Uterus (tissue), 3 donors: ENCODE measurements at regions not wholly inside any gene's neighbourhood (a gene's known extent, or its start where the extent isn't known, plus 50 kb on each side); places are given as distances from the start of the nearest gene placed in this dataset.

ENCODE experiments used
- DNase-seq, 2 donors: peaks; one replicate each; pipeline ENCODE4 v3.0.0-alpha.2; 2019 to 2020
- H3K27ac ChIP-seq, 2 donors: fragments of 200-600 bp; sonication (generic); 1 replicate in 1 of 2; 2 replicates in 1 of 2; pipeline ENCODE4 v1.5.1; 2016 to 2018
- H3K27me3 ChIP-seq, 2 donors: fragments of 200-600 bp; sonication (generic); one replicate each; pipeline ENCODE4 v1.5.1; 2018 to 2019; ENCODE audit warnings: control low read depth in 1 of 2
- H3K36me3 ChIP-seq, 2 donors: fragments of 200-600 bp; sonication (generic); one replicate each; pipeline ENCODE4 v1.5.1; 2019; ENCODE audit warnings: control low read depth in 1 of 2
- H3K4me1 ChIP-seq, 2 donors: fragments of 200-600 bp; sonication (generic); one replicate each; pipeline ENCODE4 v1.5.1; 2018 to 2019; ENCODE audit warnings: control low read depth in 1 of 2
- H3K4me3 ChIP-seq, 2 donors: fragments of 200-600 bp; sonication (generic); 1 replicate in 1 of 2; 2 replicates in 1 of 2; pipeline ENCODE4 v1.5.1; 2018 to 2019; ENCODE audit warnings: mild to moderate bottlenecking in 1 of 2
- H3K9me3 ChIP-seq, 2 donors: fragments of 200-600 bp; sonication (generic); one replicate each; pipeline ENCODE4 v1.5.1; 2019; ENCODE audit warnings: control low read depth in 1 of 2
- POLR2A ChIP-seq, 2 donors: fragments of 450-650 bp; IDR thresholded peaks; one replicate each; pipeline ENCODE4 v1.6.1; 2016; ENCODE audit warnings: antibody characterized with exemption in 2 of 2, mild to moderate bottlenecking in 1 of 2, moderate library complexity in 1 of 2
- intact Hi-C: fragments of 100-400 bp; cut with DNase I; formaldehyde crosslinking; loops from one replicate; pipeline ENCODE4 v1.15.1; 2023; ENCODE audit warnings: low total_unique reads
- TF ChIP-seq, protein P1 (sequence below), 4 experiments: fragments of 200-600 bp in 2 of 4; fragments of 450-650 bp in 2 of 4; sonication (generic) in 2 of 4; IDR thresholded peaks; one replicate each; pipeline ENCODE4 v1.5.1; 2016 to 2019; ENCODE audit warnings: antibody characterized with exemption in 4 of 4, mild to moderate bottlenecking in 2 of 4, moderate library complexity in 1 of 4
- donor health status: DM: yes; HTN: yes; CAD: no.

DNA sequence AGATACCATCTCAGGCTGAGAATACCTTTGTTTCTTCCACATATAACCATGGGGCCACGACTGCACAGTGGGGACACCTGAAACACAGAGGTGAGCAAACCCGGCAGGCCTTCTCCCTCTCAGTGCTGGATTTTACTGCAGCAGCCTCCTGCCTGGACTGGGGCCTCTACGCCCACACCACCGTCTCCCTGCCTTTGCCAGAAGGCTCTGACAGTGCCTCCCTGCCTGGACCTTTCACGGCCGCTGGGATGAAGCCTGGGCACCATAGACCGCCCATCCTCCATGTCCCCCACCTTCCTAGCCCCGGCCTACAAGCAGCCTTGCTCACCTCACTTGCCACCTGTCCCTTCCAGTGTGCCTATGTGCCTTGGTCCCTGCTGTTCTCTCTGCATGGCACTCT lies 214.3 kb downstream of the NFKBIZ start:
- Histone ChIP-seq H3K27ac (no peak overlapping the region), H3K4me1 (no peaks in the 10 kb centered on the region), H3K4me3 (no peak overlapping the region), H3K9me3 (no peaks in the 10 kb centered on the region), H3K27me3 (no peaks in the 10 kb centered on the region), H3K36me3 (no peaks in the 10 kb centered on the region)
- no peak for DNase-seq
- intact Hi-C loops: no loop called here
- TF ChIP-seq, protein P1, sequence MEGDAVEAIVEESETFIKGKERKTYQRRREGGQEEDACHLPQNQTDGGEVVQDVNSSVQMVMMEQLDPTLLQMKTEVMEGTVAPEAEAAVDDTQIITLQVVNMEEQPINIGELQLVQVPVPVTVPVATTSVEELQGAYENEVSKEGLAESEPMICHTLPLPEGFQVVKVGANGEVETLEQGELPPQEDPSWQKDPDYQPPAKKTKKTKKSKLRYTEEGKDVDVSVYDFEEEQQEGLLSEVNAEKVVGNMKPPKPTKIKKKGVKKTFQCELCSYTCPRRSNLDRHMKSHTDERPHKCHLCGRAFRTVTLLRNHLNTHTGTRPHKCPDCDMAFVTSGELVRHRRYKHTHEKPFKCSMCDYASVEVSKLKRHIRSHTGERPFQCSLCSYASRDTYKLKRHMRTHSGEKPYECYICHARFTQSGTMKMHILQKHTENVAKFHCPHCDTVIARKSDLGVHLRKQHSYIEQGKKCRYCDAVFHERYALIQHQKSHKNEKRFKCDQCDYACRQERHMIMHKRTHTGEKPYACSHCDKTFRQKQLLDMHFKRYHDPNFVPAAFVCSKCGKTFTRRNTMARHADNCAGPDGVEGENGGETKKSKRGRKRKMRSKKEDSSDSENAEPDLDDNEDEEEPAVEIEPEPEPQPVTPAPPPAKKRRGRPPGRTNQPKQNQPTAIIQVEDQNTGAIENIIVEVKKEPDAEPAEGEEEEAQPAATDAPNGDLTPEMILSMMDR (IDR thresholded peaks at IDR 0.05): no peak
- no peak for TF ChIP-seq POLR2A (IDR thresholded peaks at IDR 0.05)

DNA sequence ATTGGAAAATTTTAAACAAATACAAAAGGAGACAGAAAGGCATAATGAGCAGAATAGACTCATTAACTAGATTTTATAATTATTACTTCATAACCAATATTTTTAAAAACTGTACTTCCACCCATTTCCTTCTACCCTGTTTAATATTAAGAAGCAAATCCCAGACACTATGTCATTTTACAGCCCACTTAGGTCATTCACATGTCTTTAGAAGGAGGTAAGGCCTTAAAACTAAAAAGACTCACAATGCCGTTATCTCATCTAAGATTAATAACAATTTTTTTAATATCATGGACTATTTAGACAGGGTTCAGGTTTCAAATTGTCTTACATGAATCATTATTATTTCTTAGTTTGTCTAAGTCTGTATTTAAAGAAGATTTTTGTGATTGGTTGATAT lies 217.2 kb downstream of the NFKBIZ start:
- TF ChIP-seq, protein P1 (IDR thresholded peaks at IDR 0.05): no peak
- no peak for TF ChIP-seq POLR2A (IDR thresholded peaks at IDR 0.05)
- Histone ChIP-seq H3K27me3 (no peaks in the 10 kb centered on the region), H3K4me1 (peaks cover 0 to 6% of the 10 kb centered on the region in 2 donors), H3K27ac (no peak overlapping the region), H3K4me3 (no peak overlapping the region), H3K9me3 (no peaks in the 10 kb centered on the region), H3K36me3 (no peaks in the 10 kb centered on the region)
- no peak for DNase-seq
- intact Hi-C loops: no loop called here

DNA sequence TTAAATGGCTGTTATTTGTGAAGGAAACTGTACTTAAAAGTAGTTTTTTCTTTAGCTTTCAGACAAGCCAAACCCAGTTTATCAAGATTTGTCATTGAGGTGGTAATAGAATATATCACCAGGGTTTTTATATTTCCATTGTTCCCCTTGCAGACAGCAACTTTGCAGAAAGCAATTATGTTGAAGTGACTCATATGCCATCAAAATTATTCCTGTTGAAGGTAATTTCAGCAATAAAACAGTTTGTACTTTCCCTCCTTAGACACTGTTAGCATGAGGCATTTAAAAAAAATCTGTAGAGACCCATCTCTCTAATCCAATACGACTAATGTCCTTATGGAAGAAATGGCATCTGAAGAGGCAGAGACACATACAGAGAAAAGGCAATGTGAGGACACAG lies 219.0 kb downstream of the NFKBIZ start:
- intact Hi-C loops: no loop called here
- Histone ChIP-seq H3K4me3 (no peak overlapping the region), H3K36me3 (no peaks in the 10 kb centered on the region), H3K27ac (peak overlapping the region in 1 of 2 donors; percentile 74), H3K9me3 (no peaks in the 10 kb centered on the region), H3K4me1 (peaks cover 0 to 6% of the 10 kb centered on the region in 2 donors), H3K27me3 (no peaks in the 10 kb centered on the region)
- TF ChIP-seq, protein P1 (IDR thresholded peaks at IDR 0.05): no peak
- TF ChIP-seq POLR2A (IDR thresholded peaks at IDR 0.05): no peak
- DNase-seq: no peak

DNA sequence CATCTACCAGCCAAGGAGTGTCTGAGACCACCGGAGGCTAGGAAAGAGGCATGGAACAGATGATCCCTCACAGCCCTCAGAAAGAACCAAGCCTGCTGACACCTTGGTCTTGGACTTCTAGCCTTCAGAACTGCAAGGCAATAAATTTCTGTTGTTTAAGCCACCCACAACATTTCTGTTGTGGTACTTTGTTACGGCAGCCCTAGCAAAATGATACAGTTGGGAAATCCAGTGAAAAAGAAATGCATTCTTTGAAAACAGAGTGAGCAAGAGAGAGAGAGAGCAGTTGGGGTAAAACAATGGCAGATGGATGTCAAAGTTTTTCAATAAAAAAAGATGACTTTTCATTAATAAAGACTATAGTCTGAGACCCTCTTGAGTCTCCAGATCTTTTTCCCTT lies 219.4 kb downstream of the NFKBIZ start:
- TF ChIP-seq, protein P1 (IDR thresholded peaks at IDR 0.05): no peak
- TF ChIP-seq POLR2A (IDR thresholded peaks at IDR 0.05): no peak
- intact Hi-C loops: no loop called here
- Histone ChIP-seq H3K36me3 (no peaks in the 10 kb centered on the region), H3K9me3 (no peaks in the 10 kb centered on the region), H3K4me3 (no peak overlapping the region), H3K27ac (peak overlapping the region; percentile 36 to 74), H3K27me3 (no peaks in the 10 kb centered on the region), H3K4me1 (peaks cover 0 to 6% of the 10 kb centered on the region in 2 donors)
- no peak for DNase-seq

DNA sequence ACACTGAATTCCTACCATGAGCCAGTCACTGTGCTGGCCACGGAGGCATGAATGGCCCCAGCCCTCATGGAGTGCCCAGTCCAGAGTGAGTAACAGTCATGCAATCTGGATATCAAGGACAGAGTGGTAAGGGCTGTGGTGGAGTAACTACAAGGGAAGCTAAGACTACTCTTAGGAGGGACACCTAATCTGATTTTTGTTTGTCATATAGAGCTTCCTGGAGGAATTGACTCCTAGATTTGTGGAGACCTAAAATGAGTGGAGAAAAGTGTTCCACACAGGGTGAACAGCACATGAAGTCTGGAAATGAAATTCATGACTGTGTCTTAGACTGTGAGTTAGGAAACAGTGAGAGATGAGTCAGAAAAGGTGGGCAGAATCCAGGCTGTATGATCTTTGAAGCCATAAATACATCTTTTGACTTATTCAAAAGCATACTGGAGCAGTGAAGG lies 219.9 kb downstream of the NFKBIZ start:
- no peaks in the 10 kb centered on the region for H3K9me3 ChIP-seq
- no peak overlapping the region for H3K4me3 ChIP-seq
- peaks cover 0 to 6% of the 10 kb centered on the region in 2 donors for H3K4me1 ChIP-seq
- H3K27me3 ChIP-seq: no peaks in the 10 kb centered on the region
- peak in 1 of 2 donors; percentile 39 for DNase-seq
- intact Hi-C loops: no loop called here
- peak overlapping the region; percentile 36 to 74 for H3K27ac ChIP-seq
- no peaks in the 10 kb centered on the region for H3K36me3 ChIP-seq
- no peak for TF ChIP-seq POLR2A (IDR thresholded peaks at IDR 0.05)
- TF ChIP-seq, protein P1 (IDR thresholded peaks at IDR 0.05): no peak
